ENCODE measurements at regions not wholly inside any gene's neighbourhood (a gene's known extent, or its start where the extent isn't known, plus 50 kb on each side); places are given as distances from the start of the nearest gene placed in this dataset.

DNA sequence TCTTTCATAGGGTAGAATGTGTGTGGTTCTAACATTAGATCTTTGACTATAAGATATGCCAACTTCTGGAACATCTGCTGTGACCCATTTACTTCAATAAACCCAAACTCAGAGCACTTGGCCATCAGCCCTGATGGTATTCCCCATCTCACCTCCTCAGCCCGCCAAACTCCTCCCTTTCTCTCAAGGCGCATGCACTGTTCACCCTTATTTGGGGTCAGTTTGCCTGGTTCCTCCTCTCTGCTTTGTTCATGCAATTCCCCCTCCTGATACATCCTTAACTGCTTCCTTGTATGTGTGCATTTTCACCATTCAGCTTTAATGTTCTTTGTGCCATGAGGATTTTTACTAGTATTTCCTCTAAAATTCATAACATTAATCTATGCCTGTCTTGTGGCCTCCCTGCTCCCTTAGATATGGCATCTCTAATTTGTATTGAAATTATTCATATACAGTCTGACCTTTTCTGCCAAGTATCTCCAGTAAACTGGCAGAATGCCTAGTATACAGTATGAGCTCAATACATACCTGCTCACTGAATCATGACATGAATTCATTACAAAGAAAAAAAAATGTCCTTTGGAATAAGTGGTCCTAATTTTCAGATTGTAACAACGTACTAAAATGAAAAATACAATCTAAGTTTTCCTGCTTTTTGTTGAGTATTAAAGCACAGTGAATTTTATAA, 336.8 kb upstream of the IGFBP3 start:
- DNase-seq: no peak

DNA sequence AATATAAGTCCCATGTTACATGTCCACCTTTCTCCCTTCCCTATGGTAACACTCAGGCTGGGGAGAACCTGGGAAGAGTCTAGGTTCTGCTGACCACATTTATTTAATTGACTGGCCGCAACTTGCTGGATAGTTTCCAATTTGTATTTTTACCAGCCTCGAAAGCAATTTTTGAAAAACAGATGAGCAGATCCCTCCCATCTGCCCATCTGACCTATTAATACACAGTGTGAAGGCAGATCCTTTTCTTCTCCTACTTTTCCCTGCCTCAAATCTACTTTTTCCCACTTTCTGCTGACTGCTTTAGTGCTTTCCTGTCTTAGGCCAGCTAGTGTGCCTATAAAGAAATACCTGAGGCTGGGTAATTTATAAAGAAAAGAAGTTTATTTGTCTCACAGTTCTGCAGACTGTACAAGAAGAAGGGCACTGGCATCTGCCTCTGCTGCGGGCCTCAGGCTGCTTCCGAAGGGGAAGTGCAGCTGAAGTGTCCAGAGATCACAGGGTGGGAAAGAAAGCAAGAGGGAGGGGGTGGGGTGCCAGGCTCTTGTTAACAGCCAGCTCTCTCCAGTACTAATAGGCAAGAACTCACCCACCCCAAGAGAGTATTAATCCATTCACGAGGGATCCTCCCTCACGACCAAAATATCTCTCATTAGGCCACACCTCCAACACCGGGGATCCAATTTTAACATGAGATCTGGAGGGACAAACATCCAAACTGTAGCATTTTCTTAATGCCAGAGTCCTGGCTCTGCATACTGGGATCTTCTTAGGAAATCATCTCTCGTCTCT, 336.0 kb upstream of the IGFBP3 start:
- no peak for DNase-seq

DNA sequence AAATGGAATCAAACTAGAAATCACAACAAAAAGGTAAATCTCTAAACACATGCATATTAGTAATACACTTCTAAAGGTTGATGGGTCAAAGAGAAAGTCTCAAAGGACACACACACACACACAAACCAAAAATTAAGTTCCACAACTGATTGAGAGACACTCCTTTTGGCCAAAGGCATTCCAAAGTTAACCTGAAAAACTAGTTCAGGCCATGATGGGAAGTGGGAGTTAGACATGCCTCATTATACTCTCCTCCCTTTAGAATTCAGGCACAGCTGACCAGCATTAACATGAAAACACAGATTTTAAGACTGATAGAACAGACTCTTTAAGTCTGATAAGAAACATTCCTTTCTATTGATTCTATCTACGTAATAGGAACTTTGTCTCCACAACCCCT, 332.4 kb upstream of the IGFBP3 start:
- no peak for DNase-seq

DNA sequence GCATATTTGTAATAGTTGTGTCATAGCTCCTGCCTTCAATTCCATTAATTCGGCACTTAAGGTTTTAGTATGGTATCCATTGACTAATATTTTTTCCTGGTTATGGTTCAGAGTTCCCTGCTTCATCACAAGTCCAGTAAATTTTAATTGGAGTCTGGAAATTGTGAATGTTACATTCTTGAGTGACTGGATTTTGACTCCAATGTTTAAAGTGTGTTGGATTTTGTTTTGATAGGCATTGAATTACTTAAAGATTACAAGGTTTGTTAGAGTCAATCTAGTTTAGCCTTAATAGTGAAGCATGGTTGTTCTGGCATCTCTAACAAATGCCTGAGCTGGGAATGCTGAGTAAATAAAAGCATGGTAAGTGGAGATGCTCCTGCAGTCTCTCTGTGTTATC, 326.6 kb upstream of the IGFBP3 start:
- no peak for DNase-seq

DNA sequence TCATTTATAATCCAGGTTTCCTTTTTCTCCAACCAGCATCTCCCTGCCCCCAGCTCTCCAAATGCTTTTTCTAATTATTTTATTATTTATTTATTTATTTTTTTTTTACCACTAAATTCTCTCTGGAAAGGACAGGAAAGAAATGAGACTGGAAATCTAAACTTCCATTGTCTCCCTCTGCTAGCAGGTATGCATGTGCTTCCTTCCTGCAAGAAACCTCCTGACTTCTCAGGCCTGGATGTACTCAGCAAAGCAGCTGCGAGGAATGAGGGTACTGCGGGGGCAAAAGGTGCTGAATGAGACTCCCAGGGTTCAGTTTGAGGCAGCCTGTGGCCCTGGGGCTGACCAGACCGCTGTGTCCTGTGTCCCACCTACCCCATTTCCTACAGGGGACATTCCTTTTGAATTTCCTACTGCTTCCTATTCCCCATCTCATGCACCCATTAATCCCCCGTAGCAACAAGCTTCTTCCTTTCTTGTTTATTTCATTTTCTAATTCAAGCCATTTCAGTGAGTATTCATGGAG, 324.6 kb upstream of the IGFBP3 start:
- no peak for DNase-seq

DNA sequence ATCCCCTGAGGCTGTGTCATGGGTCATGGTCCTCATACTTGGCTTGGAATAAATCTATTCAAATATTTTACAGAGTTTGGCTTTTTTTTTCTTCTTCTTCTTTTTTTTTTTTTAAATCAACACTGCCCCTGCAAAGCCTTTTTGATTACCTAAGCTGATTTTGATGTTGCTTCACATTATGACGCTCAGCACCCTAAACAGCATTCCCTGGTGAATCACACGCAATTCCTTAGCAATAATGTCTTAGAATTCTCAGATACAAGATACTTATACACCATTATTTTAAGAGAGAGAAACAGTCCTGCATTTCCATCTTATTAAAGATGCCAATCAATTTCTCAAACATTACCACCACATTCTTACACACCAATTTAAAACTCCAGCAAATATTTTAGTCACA, 323.7 kb upstream of the IGFBP3 start:
- DNase-seq: no peak

DNA sequence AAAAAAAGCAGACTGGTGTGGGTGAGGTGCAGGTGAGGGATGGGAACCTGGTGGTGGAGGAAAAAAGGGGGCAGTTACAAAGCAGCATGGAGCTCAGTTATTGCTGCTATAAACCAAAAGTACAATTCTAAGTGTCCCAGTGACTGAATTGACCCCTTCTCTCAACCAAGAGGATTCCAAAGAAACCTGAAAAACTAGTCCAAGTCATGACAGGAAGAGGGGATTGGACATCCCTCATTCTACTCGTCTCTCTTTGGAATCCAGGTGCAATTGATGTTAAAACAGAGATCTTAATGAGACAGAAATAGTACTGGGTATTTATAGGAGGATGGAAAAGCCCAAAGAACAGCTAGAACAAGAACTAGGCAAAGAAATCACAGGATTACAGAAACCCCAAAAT, 322.3 kb upstream of the IGFBP3 start:
- DNase-seq: no peak

DNA sequence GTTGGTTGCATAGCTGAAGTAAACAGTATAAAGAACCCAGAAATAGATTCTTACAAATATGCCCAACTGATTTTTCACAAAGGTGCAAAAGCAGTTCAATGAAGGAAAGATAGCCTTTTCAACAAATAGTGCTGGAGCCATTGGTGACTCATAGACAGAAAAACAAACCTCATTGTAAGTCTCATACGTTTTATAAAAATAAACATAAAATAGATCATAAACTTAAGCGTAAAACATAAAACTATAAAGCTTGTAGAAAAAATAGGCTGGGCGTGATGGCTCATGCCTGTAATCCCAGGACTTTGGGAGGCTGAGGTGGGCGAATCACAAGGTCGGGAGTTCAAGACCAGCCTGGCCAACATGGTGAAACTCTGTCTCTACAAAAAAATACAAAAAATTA, 318.8 kb upstream of the IGFBP3 start:
- DNase-seq: no peak

DNA sequence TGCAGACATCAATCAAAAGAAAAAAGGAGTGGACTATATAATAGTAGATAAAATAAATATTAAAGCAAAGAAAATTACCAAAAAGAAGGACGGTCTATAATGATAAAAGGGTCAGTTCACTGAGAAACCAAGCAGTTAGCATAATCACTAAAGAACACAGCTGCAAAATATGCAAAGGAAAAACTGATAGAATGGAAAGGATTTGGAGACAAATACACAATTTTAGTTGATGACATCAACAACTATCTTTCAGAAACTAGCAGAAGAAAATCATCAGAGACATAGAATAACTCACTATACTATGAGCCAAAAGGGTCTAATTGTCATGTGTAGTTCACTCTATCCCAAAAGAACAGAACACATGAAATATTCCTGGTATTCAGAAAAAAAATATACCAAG, 316.4 kb upstream of the IGFBP3 start:
- DNase-seq: no peak

DNA sequence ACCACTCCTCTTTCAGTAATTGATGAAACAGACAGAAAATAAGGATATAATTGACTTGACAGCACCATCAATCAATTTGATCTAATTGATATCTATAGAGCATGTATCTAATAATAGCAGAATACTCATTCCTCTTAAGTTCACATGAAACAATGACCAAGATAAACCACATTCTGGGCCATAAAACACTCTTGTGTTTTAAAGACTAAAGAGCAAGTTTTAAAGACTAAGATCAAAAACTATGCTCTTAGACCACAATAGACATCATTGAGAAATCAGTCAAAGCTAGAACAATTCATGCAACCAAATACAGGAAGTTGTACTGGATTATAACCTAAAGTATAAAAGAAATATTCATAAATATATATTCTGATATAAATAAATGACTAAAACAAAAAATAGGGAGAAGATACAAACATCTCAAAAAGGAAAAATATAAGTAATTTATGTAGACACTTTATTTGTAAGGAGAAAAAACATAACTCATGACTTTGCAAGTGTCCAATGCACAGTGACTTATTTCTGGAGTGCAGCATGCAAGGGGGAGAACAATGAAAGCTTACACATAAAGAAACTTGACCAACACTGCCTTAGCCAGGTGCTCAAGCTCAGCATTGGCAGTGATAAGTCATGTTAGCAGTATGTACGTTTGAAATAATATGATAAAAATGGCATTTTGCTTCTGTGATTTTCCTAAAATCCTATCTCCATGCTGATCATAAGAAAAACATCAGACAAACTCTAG, 312.7 kb upstream of the IGFBP3 start:
- no peak for DNase-seq

DNA sequence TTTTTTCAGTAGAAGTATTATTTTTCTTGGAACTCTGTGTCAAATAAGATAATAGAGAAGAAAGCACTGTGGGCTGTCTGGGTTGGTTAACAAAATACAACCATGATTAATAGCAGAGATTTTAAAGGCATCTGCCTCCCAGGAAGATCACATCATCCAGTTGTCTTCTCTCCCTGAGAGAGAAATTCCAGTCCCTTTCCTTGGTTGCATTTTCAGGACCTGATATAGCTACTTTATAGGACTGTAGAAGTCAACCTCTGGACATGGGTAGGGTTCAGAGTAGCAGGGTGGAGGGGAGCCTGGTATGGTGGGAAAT, 309.9 kb upstream of the IGFBP3 start:
- DNase-seq: no peak

DNA sequence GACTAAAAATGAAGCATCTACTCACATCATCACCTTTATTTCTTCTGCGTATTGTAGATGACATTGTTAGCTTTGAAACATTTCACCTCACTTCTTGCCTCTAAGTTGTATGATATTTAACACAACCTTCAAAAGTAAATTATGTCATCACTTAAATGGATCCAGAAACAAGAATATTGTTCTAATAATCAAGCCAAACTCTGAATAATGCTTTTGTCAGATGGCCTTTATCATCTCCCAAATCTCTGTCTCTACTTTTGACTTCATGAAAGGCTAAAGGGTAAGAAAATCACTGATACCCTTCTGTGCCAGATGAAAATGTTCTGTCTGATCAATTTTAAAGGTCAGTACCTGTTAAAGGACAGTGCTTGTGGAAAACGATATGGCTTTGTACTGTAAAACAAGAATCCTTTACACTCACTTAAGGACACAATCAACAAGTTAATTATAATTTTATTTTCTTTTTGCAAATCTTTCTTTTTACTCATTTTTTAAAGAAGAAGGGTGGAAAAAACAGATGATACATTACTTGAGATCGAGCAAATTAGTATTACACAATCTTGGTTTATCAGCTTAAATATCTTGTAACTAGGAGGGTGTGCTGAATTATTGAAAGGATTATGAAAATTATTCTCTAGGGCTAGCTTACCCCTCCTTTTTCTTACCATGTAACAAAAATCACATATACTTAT, 309.4 kb upstream of the IGFBP3 start:
- DNase-seq: no peak

DNA sequence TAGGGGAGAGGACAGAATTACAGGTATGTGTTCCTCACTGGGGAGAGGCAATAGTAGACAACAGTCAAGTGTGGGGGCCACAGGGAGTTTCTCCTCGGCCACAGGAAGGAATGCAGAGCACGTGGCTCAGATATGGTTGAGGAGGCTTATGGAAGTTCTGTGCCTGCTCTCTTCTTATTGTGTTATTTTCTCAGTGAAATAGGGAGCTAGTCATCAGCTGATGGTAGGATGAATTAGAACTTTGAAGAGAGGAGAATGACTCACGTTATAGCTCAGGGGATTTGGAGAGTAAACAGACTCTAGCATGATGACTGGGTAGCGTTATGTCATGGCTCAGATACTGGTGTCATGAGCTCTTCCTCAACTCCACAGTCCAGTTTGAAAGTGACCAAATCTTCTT, 308.3 kb upstream of the IGFBP3 start:
- no peak for DNase-seq

DNA sequence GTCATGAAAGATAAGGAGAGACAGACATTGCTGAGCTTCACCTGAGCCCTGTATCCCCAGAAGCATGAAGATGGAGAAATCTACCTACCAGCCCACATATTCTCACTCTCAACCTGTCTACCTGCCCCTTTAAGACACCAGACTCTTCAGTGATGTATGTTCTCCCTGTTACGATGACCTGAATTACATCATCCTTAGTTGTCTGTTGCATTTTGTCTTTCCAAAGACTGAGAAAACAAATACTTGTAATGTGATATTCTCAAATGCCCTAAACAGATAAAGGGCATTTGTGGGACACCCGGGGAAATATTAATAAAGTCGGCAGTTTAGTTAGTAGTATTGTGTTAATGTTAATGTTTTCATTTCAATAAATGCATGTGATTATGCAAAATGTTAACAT, 305.8 kb upstream of the IGFBP3 start:
- DNase-seq: no peak

DNA sequence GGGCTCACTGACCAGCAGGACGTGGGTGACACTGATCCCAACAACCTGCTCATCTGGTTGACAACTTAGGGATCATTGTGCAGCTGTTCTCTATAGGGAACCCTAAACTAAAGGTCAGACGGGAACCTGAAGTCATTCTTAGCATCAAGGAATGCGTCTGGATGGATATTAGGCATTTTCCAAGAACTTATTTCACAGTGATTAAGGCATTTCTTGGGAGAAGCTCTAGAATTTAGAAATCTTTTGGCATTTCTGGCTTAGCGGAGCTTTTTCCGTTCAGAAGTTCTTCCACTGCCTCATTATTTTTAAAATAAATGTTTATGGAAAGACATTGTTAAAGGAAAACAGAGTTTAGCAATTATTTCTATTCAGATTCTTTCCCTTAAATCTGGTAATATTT, 303.3 kb upstream of the IGFBP3 start:
- no peak for DNase-seq

DNA sequence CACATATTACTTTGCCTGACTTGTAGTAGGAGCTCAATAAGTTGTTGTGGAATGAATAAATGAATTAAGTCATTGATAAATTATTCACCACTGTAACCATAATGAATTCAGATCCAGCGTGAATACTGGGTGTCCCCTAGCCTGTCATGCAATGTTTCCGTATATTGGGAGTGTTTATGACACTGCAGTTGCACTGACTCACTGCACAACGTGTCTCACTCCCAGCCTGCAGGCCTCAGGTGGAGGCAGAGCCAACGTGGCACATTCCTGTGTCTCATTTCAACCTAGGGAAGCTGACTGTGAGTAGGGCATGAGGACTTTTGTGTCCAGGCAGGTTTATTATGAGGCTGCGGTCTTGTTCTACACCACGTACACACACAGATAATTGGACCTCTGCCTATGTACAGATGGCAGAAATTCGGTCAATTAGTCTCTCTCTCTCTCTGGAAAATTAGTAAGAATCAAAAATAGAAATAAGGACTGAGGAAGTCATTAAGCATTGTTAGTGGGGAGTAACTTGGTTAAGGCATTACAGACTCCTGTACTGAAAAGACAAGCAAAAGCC, 299.1 kb upstream of the IGFBP3 start:
- no peak for DNase-seq

DNA sequence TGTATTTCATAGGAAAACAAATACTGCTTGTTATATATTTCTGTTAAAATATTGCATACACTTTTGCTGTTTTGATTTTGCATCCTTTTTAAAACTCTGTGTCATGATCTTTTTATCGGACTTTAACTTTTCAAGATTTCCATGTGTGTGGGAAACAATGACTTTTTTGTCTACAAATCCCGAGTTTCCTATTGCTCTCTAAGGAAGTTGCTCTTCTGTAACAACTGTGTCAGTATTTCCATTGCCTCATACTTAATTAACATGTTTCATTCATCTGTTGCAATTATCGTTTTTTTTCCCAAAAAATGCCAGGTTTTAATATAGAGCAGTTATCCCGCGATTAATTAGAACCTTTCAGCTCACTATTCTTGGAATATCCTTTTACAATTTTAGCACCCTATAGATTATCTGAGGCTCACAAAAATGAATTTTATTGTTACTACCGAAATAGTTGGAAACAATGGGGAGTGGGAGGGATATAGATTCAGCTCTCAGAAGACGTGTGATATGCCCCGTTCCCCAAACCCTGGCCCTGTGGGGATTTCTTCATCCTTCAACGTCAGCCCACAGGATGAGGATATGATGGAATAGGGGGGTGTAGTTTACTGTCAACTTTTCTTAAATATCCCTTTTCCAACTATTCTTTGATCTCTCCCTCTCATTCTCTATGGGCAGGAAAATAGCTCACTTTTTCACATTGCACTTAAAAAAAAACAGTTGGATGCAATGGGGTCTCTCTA, 297.6 kb upstream of the IGFBP3 start:
- DNase-seq: no peak

DNA sequence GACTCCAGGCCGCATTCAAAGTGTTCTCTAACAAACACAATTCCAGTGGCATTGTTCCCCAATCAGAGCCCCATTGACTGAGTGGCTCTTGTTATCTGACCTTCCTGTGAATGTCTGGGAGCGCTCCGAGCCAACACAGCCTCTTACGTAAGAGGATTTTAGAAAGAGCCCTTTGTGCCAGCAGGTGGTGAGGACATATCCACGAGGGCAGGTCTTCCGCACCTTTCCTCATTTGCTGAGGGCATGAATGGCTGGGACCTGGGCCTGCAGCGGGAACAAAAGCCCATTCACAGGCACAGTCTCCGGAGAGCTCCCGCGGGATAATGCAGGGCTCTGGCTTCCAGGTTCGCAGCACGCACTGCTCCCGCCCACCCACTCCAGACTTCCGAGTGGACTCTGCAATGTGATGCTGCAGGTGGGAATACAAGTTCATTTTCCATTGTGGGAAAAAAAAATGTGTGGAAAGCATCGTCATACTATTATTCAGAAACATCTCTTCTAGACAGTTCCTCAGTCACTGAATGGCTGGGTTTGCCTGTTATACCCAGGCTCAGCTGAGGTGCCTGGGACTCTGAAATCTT, 295.0 kb upstream of the IGFBP3 start:
- no peak for DNase-seq

DNA sequence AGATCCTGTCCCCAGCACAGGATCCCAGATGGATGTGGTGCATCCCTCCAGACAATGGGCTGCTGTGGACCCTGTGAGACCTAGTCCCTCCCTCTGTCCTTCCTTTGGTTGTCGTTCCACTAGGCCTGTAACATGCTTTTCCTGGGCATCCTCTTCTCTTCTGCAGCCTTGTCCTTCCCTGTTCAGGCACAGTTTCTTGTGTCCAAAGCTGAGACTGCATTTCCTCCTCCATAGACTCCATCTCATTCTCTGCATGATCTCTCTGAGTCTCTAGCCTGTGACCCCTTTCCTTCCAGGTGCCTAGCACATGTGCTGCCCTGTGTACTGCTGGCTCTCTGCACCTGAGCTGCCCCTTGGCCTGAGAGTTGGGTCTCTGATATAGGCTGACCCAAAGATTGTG, 293.5 kb upstream of the IGFBP3 start:
- DNase-seq: no peak

DNA sequence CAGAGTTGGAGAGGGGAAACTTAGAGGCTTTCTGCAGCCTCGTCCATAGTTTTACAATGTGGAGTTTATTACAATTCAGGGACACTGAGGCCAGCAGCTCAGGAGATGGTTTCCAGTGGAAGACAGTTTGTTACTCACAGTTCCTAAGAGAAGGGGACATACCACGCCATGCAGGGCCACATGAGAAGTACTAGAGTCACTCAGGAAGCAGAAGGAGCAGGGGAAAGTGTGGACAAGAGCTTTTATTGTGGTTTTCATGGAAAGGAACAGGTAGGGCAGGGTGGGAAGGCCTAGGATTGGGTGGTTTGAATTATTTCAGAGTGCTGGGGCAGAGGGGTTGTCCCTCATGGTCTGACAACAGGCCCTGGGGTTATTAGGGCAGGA, 292.1 kb upstream of the IGFBP3 start:
- DNase-seq: no peak

DNA sequence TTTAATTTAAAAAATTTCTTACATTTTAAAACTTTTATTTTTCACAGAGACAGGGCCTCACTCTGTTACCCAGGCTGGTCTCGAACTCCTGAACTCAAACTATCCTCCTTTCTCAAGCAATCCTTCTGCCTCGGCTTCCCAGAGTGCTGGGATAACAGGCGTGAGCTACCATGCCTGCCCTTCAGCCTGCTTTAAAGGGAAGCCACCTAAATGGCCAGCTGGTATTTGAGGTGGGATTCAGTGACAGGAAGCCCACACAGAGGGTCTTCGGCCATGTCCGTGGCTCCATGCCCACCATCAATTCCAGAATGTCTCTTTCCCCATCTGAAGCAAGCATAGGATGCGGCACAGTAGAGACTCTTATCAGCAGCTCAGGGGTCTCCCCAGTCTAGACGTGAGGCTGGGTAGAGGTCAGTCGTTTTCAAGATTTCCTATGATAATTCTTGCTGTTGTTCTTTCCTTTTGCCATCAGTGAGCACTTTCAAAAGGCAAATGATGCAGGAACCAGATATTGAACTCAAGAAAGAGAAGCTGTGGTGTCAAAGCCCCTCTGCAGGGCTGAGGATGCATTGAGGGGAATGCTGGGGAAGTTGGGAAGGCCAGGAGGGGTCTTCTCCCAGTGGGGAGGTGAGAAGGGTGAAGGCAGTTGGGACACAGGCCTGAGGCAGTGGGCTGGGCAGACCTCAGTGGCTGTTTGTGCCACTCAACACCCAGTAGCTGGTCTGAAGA, 291.5 kb upstream of the IGFBP3 start:
- no peak for DNase-seq
